ENCODE measurements at regions not wholly inside any gene's neighbourhood (a gene's known extent, or its start where the extent isn't known, plus 50 kb on each side); places are given as distances from the start of the nearest gene placed in this dataset.
A peak's percentile ranks its signal among the peaks of the same experiment; 100 is the strongest.

GRCh38 chr12:27894309-27894708 lies 78.2 kb downstream of the PTHLH start:
- H3K4me2 ChIP-seq (ENCODE audit: low read length), result no peak overlapping the region
- no peaks in the 10 kb centered on the region for H3K9me3 ChIP-seq (replicated peaks; ENCODE audit: low read length)
- H3K4me1 ChIP-seq (ENCODE audit: control insufficient read depth, insufficient read depth, low read length), result peaks cover 13% of the 10 kb centered on the region
- H3K36me3 ChIP-seq (ENCODE audit: insufficient read depth, low read length), result no peaks in the 10 kb centered on the region
- no peak overlapping the region for H3K9ac ChIP-seq (ENCODE audit: low read depth, low read length)
- no peaks in the 10 kb centered on the region for H3K27me3 ChIP-seq (ENCODE audit: control insufficient read depth, insufficient read depth, low read length)
- H3K4me3 ChIP-seq (ENCODE audit: low read length), result no peak overlapping the region

GRCh38 chr12:27879708-27880107 lies 92.8 kb downstream of the PTHLH start:
- Histone ChIP-seq H3K36me3 (ENCODE audit: insufficient read depth, low read length) (no peaks in the 10 kb centered on the region), H3K4me3 (ENCODE audit: low read length) (no peak overlapping the region), H3K4me2 (ENCODE audit: low read length) (no peak overlapping the region), H3K4me1 (ENCODE audit: control insufficient read depth, insufficient read depth, low read length) (no peaks in the 10 kb centered on the region), H3K9ac (ENCODE audit: low read depth, low read length) (no peak overlapping the region), H3K9me3 (replicated peaks; ENCODE audit: low read length) (no peaks in the 10 kb centered on the region), H3K27me3 (ENCODE audit: control insufficient read depth, insufficient read depth, low read length) (no peaks in the 10 kb centered on the region)

GRCh38 chr12:27875677-27876076 lies 95.6 kb upstream of the MANSC4 start:
- Histone ChIP-seq H3K4me1 (ENCODE audit: control insufficient read depth, insufficient read depth, low read length) (peaks cover 2% of the 10 kb centered on the region), H3K9ac (ENCODE audit: low read depth, low read length) (no peak overlapping the region), H3K36me3 (ENCODE audit: insufficient read depth, low read length) (no peaks in the 10 kb centered on the region)

GRCh38 chr12:27873010-27873409 lies 93.0 kb upstream of the MANSC4 start:
- Histone ChIP-seq H3K4me2 (ENCODE audit: low read length) (no peak overlapping the region), H3K9me3 (replicated peaks; ENCODE audit: low read length) (no peaks in the 10 kb centered on the region), H3K9ac (ENCODE audit: low read depth, low read length) (no peak overlapping the region)

More at GRCh38 chr12:27875677-27876076, 95.6 kb upstream of the MANSC4 start:
- H3K4me3 ChIP-seq (ENCODE audit: low read length), result no peak overlapping the region
- H3K27me3 ChIP-seq (ENCODE audit: control insufficient read depth, insufficient read depth, low read length), result no peaks in the 10 kb centered on the region
- no peaks in the 10 kb centered on the region for H3K9me3 ChIP-seq (replicated peaks; ENCODE audit: low read length)
- no peak overlapping the region for H3K4me2 ChIP-seq (ENCODE audit: low read length)

GRCh38 chr12:27871946-27872345 lies 91.9 kb upstream of the MANSC4 start:
- Histone ChIP-seq H3K4me3 (ENCODE audit: low read length) (no peak overlapping the region), H3K27me3 (ENCODE audit: control insufficient read depth, insufficient read depth, low read length) (no peaks in the 10 kb centered on the region)

More at GRCh38 chr12:27873010-27873409, 93.0 kb upstream of the MANSC4 start:
- Histone ChIP-seq H3K4me1 (ENCODE audit: control insufficient read depth, insufficient read depth, low read length) (peaks cover 13% of the 10 kb centered on the region), H3K36me3 (ENCODE audit: insufficient read depth, low read length) (no peaks in the 10 kb centered on the region), H3K27me3 (ENCODE audit: control insufficient read depth, insufficient read depth, low read length) (no peaks in the 10 kb centered on the region), H3K4me3 (ENCODE audit: low read length) (no peak overlapping the region)

GRCh38 chr12:27870939-27871338 lies 90.9 kb upstream of the MANSC4 start:
- Histone ChIP-seq H3K4me2 (ENCODE audit: low read length) (no peak overlapping the region), H3K27me3 (ENCODE audit: control insufficient read depth, insufficient read depth, low read length) (no peaks in the 10 kb centered on the region), H3K4me1 (ENCODE audit: control insufficient read depth, insufficient read depth, low read length) (peaks cover 25% of the 10 kb centered on the region)

More at GRCh38 chr12:27871946-27872345, 91.9 kb upstream of the MANSC4 start:
- Histone ChIP-seq H3K4me2 (ENCODE audit: low read length) (no peak overlapping the region), H3K9me3 (replicated peaks; ENCODE audit: low read length) (no peaks in the 10 kb centered on the region), H3K4me1 (ENCODE audit: control insufficient read depth, insufficient read depth, low read length) (peaks cover 16% of the 10 kb centered on the region), H3K36me3 (ENCODE audit: insufficient read depth, low read length) (no peaks in the 10 kb centered on the region), H3K9ac (ENCODE audit: low read depth, low read length) (no peak overlapping the region)

GRCh38 chr12:27869567-27869966 lies 89.5 kb upstream of the MANSC4 start:
- H3K4me3 ChIP-seq (ENCODE audit: low read length), result no peak overlapping the region
- no peak overlapping the region for H3K9ac ChIP-seq (ENCODE audit: low read depth, low read length)
- no peak overlapping the region for H3K4me2 ChIP-seq (ENCODE audit: low read length)
- peaks cover 39% of the 10 kb centered on the region for H3K4me1 ChIP-seq (ENCODE audit: control insufficient read depth, insufficient read depth, low read length)
- H3K36me3 ChIP-seq (ENCODE audit: insufficient read depth, low read length), result no peaks in the 10 kb centered on the region
- H3K27me3 ChIP-seq (ENCODE audit: control insufficient read depth, insufficient read depth, low read length), result no peaks in the 10 kb centered on the region
- no peaks in the 10 kb centered on the region for H3K9me3 ChIP-seq (replicated peaks; ENCODE audit: low read length)

More at GRCh38 chr12:27870939-27871338, 90.9 kb upstream of the MANSC4 start:
- Histone ChIP-seq H3K9me3 (replicated peaks; ENCODE audit: low read length) (no peaks in the 10 kb centered on the region), H3K9ac (ENCODE audit: low read depth, low read length) (no peak overlapping the region), H3K4me3 (ENCODE audit: low read length) (no peak overlapping the region), H3K36me3 (ENCODE audit: insufficient read depth, low read length) (no peaks in the 10 kb centered on the region)

- no peak overlapping the region for H3K4me3 ChIP-seq (ENCODE audit: low read length)
- H3K9ac ChIP-seq (ENCODE audit: low read depth, low read length), result no peak overlapping the region
- no peaks in the 10 kb centered on the region for H3K36me3 ChIP-seq (ENCODE audit: insufficient read depth, low read length)
- H3K9me3 ChIP-seq (replicated peaks; ENCODE audit: low read length), result no peaks in the 10 kb centered on the region
- H3K4me1 ChIP-seq (ENCODE audit: control insufficient read depth, insufficient read depth, low read length), result peaks cover 47% of the 10 kb centered on the region
- no peak overlapping the region for H3K4me2 ChIP-seq (ENCODE audit: low read length)
- H3K27me3 ChIP-seq (ENCODE audit: control insufficient read depth, insufficient read depth, low read length), result no peaks in the 10 kb centered on the region
Observed at GRCh38 chr12:27868139-27868538, 88.1 kb upstream of the MANSC4 start.

- H3K27me3 ChIP-seq (ENCODE audit: control insufficient read depth, insufficient read depth, low read length), result no peaks in the 10 kb centered on the region
Observed at GRCh38 chr12:27866373-27867101, 86.5 kb upstream of the MANSC4 start.

GRCh38 chr12:27865421-27865820 lies 85.4 kb upstream of the MANSC4 start:
- no peak overlapping the region for H3K4me3 ChIP-seq (ENCODE audit: low read length)
- H3K4me1 ChIP-seq (ENCODE audit: control insufficient read depth, insufficient read depth, low read length), result peaks cover 49% of the 10 kb centered on the region
- no peak overlapping the region for H3K9ac ChIP-seq (ENCODE audit: low read depth, low read length)
- no peaks in the 10 kb centered on the region for H3K9me3 ChIP-seq (replicated peaks; ENCODE audit: low read length)
- H3K27me3 ChIP-seq (ENCODE audit: control insufficient read depth, insufficient read depth, low read length), result no peaks in the 10 kb centered on the region
- no peaks in the 10 kb centered on the region for H3K36me3 ChIP-seq (ENCODE audit: insufficient read depth, low read length)
- H3K4me2 ChIP-seq (ENCODE audit: low read length), result peak overlapping the region; percentile 35

More at GRCh38 chr12:27866373-27867101, 86.5 kb upstream of the MANSC4 start:
- Histone ChIP-seq H3K9ac (ENCODE audit: low read depth, low read length) (no peak overlapping the region), H3K36me3 (ENCODE audit: insufficient read depth, low read length) (no peaks in the 10 kb centered on the region), H3K9me3 (replicated peaks; ENCODE audit: low read length) (no peaks in the 10 kb centered on the region), H3K4me3 (ENCODE audit: low read length) (no peak overlapping the region), H3K4me2 (ENCODE audit: low read length) (no peak overlapping the region), H3K4me1 (ENCODE audit: control insufficient read depth, insufficient read depth, low read length) (peaks cover 53% of the 10 kb centered on the region)

GRCh38 chr12:27864521-27864920 lies 84.5 kb upstream of the MANSC4 start:
- Histone ChIP-seq H3K9ac (ENCODE audit: low read depth, low read length) (no peak overlapping the region), H3K27me3 (ENCODE audit: control insufficient read depth, insufficient read depth, low read length) (no peaks in the 10 kb centered on the region), H3K4me2 (ENCODE audit: low read length) (peak overlapping the region; percentile 39), H3K4me3 (ENCODE audit: low read length) (no peak overlapping the region), H3K36me3 (ENCODE audit: insufficient read depth, low read length) (no peaks in the 10 kb centered on the region), H3K4me1 (ENCODE audit: control insufficient read depth, insufficient read depth, low read length) (peaks cover 49% of the 10 kb centered on the region), H3K9me3 (replicated peaks; ENCODE audit: low read length) (no peaks in the 10 kb centered on the region)

- Histone ChIP-seq H3K9me3 (replicated peaks; ENCODE audit: low read length) (no peaks in the 10 kb centered on the region), H3K4me2 (ENCODE audit: low read length) (no peak overlapping the region), H3K27me3 (ENCODE audit: control insufficient read depth, insufficient read depth, low read length) (no peaks in the 10 kb centered on the region), H3K36me3 (ENCODE audit: insufficient read depth, low read length) (no peaks in the 10 kb centered on the region), H3K4me1 (ENCODE audit: control insufficient read depth, insufficient read depth, low read length) (peaks cover 47% of the 10 kb centered on the region), H3K4me3 (ENCODE audit: low read length) (no peak overlapping the region), H3K9ac (ENCODE audit: low read depth, low read length) (no peak overlapping the region)
Observed at GRCh38 chr12:27863839-27864238, 83.8 kb upstream of the MANSC4 start.
